ENCODE measurements at regions not wholly inside any gene's neighbourhood (a gene's known extent, or its start where the extent isn't known, plus 50 kb on each side); places are given as distances from the start of the nearest gene placed in this dataset.
A peak's percentile ranks its signal among the peaks of the same experiment; 100 is the strongest.

- peak overlapping the region; percentile 10 for H3K4me3 Mint-ChIP-seq
- no peaks in the 10 kb centered on the region for H3K36me3 Mint-ChIP-seq (ENCODE audit: low read depth)
- no peaks in the 10 kb centered on the region for H3K9me3 Mint-ChIP-seq
- peaks cover 18% of the 10 kb centered on the region for H3K4me1 Mint-ChIP-seq
- TF ChIP-seq CTCF (conservative IDR thresholded peaks at IDR 0.05): no peak
- peak overlapping the region; percentile 81 for H3K27ac Mint-ChIP-seq (ENCODE audit: unreplicated experiment)
- no peak for DNase-seq (ENCODE audit: low read depth, low spot score)
- no peaks in the 10 kb centered on the region for H3K27me3 Mint-ChIP-seq (ENCODE audit: low read depth)
These were observed 127.1 kb downstream of the NSG2 start for GRCh38 chr5:174172566-174172965.

- Mint-ChIP-seq H3K36me3 (ENCODE audit: low read depth) (no peaks in the 10 kb centered on the region), H3K4me3 (no peak overlapping the region), H3K27me3 (ENCODE audit: low read depth) (no peaks in the 10 kb centered on the region), H3K4me1 (peaks cover 18% of the 10 kb centered on the region), H3K9me3 (no peaks in the 10 kb centered on the region), H3K27ac (ENCODE audit: unreplicated experiment) (peak overlapping the region; percentile 71)
- DNase-seq (ENCODE audit: low read depth, low spot score): no peak
- no peak for TF ChIP-seq CTCF (conservative IDR thresholded peaks at IDR 0.05)
These were observed 128.3 kb downstream of the NSG2 start for GRCh38 chr5:174173766-174174165.

- no peak for TF ChIP-seq CTCF (conservative IDR thresholded peaks at IDR 0.05)
- H3K27me3 Mint-ChIP-seq (ENCODE audit: low read depth): no peaks in the 10 kb centered on the region
- peaks cover 18% of the 10 kb centered on the region for H3K4me1 Mint-ChIP-seq
- H3K36me3 Mint-ChIP-seq (ENCODE audit: low read depth): no peaks in the 10 kb centered on the region
- H3K4me3 Mint-ChIP-seq: no peak overlapping the region
- no peaks in the 10 kb centered on the region for H3K9me3 Mint-ChIP-seq
- peak overlapping the region; percentile 87 for H3K27ac Mint-ChIP-seq (ENCODE audit: unreplicated experiment)
- DNase-seq (ENCODE audit: low read depth, low spot score): no peak
These were observed 130.3 kb downstream of the NSG2 start for GRCh38 chr5:174175716-174176268.

GRCh38 chr5:174176511-174176910 is 131.0 kb downstream of the NSG2 start:
- H3K9me3 Mint-ChIP-seq: no peaks in the 10 kb centered on the region
- H3K4me3 Mint-ChIP-seq: no peak overlapping the region
- no peak for TF ChIP-seq CTCF (conservative IDR thresholded peaks at IDR 0.05)
- DNase-seq (ENCODE audit: low read depth, low spot score): no peak
- peaks cover 4% of the 10 kb centered on the region for H3K27me3 Mint-ChIP-seq (ENCODE audit: low read depth)
- H3K36me3 Mint-ChIP-seq (ENCODE audit: low read depth): no peaks in the 10 kb centered on the region
- peaks cover 14% of the 10 kb centered on the region for H3K4me1 Mint-ChIP-seq
- H3K27ac Mint-ChIP-seq (ENCODE audit: unreplicated experiment): no peak overlapping the region

GRCh38 chr5:174177531-174177930 is 132.0 kb downstream of the NSG2 start:
- Mint-ChIP-seq H3K27ac (ENCODE audit: unreplicated experiment) (no peak overlapping the region), H3K9me3 (no peaks in the 10 kb centered on the region), H3K4me3 (no peak overlapping the region), H3K36me3 (ENCODE audit: low read depth) (no peaks in the 10 kb centered on the region), H3K4me1 (peaks cover 4% of the 10 kb centered on the region), H3K27me3 (ENCODE audit: low read depth) (peaks cover 4% of the 10 kb centered on the region)
- DNase-seq (ENCODE audit: low read depth, low spot score): no peak
- TF ChIP-seq CTCF (conservative IDR thresholded peaks at IDR 0.05): no peak
